HuH-7.5 (cell line): ENCODE measurements at regions not wholly inside any gene's neighbourhood (a gene's known extent, or its start where the extent isn't known, plus 50 kb on each side); places are given as distances from the start of the nearest gene placed in this dataset.
"Not testable (repeated sequence)": the region's sequence is repeated elsewhere in the genome, so short reads cannot be mapped to it uniquely, and the experiment has no call there.

Source experiments
- DNase-seq: peaks from one replicate; pipeline ENCODE4 v3.0.0; 2011; ENCODE audit warnings: low spot score

DNA sequence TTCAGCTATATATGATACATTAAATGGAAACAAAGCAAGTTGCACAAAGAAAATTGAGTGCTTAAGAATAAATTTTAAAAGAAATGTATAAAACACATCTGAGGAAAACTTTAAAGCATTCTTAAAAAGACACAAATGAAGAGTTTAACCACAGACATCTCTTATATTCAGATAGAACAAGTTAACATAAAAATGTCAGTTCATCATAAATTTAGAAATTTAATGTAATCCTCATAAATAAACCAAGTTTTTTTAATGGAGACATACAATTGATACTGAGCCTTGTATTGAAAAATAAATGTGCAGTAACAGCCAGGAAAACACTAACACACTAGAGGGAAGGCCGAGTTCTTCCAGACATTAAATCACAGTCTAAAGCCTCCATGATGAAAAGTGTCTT, 243.9 kb upstream of the MKLN1 start:
- no peak for DNase-seq

- DNase-seq: not testable (repeated sequence)
These were observed 243.3 kb upstream of the MKLN1 start for GRCh38 chr7:131084336-131084735.

- DNase-seq: no peak
These were observed 239.7 kb upstream of the MKLN1 start for GRCh38 chr7:131087756-131088658.

GRCh38 chr7:131090188-131090587, 237.5 kb upstream of the MKLN1 start:
- no peak for DNase-seq

GRCh38 chr7:131090886-131091692, 236.6 kb upstream of the MKLN1 start:
- DNase-seq: no peak

DNA sequence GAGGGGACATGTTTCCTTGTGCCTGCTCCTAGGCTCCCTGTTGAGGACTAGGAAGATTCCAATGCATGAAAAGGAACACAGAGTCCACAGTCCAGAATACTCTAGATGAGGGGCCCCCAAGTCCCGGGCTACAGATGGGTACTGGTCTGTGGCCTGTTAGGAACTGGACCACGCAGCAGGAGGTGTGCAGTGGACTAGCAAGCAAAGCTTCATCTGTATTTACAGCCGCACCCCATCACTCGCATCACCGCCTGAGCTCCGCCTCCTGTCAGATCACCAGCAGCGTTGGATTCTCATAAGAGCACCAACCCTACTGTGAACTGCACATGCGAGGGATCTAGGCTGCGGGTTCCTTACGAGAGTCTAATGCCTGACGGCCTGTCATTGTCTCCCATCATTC, 233.0 kb upstream of the MKLN1 start:
- no peak for DNase-seq

DNA sequence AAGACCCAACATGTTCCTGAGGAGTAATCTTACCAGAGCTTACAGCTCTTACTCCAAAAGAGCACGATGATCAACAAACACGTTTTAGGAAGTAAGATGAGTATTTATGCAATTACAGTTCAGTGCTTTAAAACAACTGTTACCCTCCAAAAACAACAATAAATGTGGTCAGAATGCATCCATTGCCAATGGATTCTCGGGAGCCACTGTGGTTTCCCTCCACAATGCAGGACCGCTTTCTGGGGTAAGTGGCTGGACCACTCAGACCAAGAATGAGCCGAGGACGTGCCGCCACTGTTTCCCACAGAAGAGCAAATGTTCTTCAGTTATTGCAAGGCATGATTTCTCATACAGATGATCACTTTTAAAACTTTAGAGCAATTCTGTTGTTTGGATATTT, 232.3 kb upstream of the MKLN1 start:
- no peak for DNase-seq

- DNase-seq: no peak
These were observed 231.3 kb upstream of the MKLN1 start for GRCh38 chr7:131096267-131096927.

- DNase-seq: no peak
These were observed 229.9 kb upstream of the MKLN1 start for GRCh38 chr7:131097662-131098376.

GRCh38 chr7:131098527-131098926, 229.1 kb upstream of the MKLN1 start:
- no peak for DNase-seq

- no peak for DNase-seq
These were observed 227.2 kb upstream of the MKLN1 start for GRCh38 chr7:131100357-131101054.

DNA sequence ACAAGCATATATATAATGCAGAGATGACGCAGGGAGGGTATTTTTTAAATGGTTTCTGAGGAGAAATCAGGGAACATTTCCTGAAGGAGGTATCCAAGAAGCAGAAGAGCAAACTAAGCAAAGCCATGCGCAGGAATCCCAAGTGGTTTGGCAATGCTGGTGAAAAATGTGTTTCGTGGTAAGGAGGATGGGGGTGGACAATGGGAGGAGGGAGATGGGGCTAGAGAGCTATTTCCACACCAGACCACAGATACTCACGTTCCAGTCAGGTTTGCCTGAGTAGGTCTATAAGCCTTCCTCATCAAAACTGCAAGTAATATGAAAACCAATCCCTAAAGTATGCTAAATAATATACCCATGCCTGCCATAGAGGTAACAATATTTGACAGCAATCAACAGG, 223.7 kb upstream of the MKLN1 start:
- no peak for DNase-seq

GRCh38 chr7:131104596-131105293, 222.9 kb upstream of the MKLN1 start:
- DNase-seq: no peak

DNA sequence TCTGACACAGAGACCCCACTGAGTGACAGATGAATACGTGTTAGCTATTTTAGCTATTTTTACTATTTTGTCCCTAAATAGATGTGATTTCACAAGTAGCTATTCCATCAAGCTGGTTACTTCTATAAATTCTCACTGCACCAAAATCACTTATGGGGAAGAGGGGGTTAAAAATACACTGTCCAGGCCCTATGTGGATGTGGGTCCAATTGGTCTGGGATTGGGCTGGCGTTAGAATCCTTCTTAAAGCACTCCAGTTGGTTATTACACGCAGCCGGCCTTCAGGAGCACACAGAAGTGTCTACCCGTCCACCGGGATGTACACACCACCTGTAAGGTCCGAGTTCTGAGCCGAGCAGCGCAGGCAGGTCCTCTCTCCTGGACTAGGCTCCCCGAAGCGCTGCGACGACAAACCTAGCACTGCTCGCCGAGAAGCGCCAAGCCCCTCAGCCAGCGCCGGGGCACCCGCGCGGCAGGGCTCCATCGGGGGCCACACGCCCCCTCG, 222.3 kb upstream of the MKLN1 start:
- DNase-seq: peak; percentile 62

DNA sequence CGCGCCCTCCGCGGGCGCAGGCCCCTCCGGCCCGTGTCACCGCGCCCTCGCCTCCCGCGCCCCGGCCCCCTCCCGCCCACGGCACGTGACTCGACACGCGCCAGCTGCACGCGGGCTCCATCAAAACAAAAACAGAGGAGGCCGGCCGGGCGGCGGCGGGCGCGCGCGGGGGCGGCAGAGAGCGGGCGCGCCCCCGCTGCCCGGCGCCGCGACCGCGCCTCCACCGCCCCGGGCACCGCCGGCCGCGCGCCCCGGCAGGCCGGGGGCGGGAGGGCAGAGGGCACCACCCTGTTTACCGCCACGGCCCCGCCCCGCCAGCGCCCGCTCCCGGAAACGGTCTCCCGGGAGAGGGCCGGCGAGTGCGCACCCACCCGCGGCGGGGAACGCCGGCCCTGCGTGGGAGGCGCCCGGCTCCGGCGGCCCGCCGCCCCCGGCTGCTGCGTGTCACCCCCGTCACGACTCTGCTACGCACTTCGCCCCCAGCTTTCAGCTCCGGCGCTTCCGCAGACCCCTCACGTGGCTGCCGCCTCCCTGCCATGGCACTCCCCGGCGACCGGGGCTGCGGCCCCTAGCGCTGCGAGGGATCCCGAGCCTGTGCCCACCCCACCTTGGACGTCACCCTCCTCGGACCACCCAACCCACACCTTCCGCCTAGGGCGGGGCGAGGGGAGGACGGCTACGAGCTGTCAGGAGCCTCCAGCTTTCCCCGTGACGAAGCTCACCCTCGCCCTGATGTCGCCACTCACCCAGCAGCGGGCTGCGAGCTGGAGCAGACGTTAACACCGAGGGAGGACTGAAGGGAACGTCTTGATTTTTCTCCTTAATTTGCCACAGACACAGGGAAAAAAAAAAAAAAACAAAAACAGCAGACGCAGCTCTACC, 221.6 kb upstream of the MKLN1 start:
- DNase-seq: peak; percentile 89

GRCh38 chr7:131106681-131107336, 220.9 kb upstream of the MKLN1 start:
- peak; percentile 49 for DNase-seq

- DNase-seq: peak; percentile 83
These were observed 220.1 kb upstream of the MKLN1 start for GRCh38 chr7:131107337-131108211.
